DND-41 (cell line): ENCODE measurements at regions not wholly inside any gene's neighbourhood (a gene's known extent, or its start where the extent isn't known, plus 50 kb on each side); places are given as distances from the start of the nearest gene placed in this dataset.

Experiments used
- CTCF ChIP-seq: IDR thresholded peaks from 2 replicates; pipeline ENCODE4 v1.5.1; 2012; ENCODE audit warnings: borderline replicate concordance, low read length, moderate library complexity, mild to moderate bottlenecking; ENCODE audit not compliant: poor library complexity, severe bottlenecking; ENCODE audit errors: extremely low read depth
- EZH2 ChIP-seq: IDR thresholded peaks from 3 replicates; pipeline ENCODE4 v1.6.1; 2012; ENCODE audit warnings: borderline replicate concordance, low read depth, mild to moderate bottlenecking, moderate library complexity, low read length, inconsistent platforms; ENCODE audit not compliant: severe bottlenecking

- TF ChIP-seq CTCF (no peak), EZH2 (no peak)
Measured at GRCh38 chr2:118645876-118646275, 201.6 kb downstream of the EN1 start.
